GM20000 (cell line): ENCODE measurements at regions not wholly inside any gene's neighbourhood (a gene's known extent, or its start where the extent isn't known, plus 50 kb on each side); places are given as distances from the start of the nearest gene placed in this dataset.

Source experiments
- DNase-seq: peaks from one replicate; pipeline ENCODE4 v3.0.0; 2012; ENCODE audit warnings: low spot score
- CTCF ChIP-seq: IDR thresholded peaks from 2 replicates; pipeline ENCODE4 v1.5.1; 2012; ENCODE audit warnings: mild to moderate bottlenecking, control low read depth; ENCODE audit errors: extremely low read depth, missing control alignments

- no peak for TF ChIP-seq CTCF
Observed at GRCh38 chr12:63056649-63057048, 94.4 kb downstream of the AVPR1A start.

DNA sequence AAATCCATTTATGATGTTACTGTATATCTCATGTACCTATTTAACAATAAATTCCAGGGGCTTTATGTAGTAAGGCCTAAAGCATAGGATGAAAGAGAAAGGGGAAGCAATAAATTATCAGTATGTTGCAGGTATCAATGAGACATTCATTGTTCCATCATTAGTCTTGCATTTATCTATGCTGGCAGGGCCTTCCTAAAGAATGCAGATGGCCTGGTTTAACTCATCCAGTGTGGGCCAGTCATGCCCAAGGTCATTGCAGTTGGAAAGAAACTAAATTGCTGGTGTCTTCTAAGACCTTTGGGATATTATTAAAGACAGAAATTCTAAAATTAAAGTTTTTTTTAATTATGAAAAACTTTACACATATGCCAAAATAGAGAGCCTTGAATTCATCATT, 98.3 kb downstream of the AVPR1A start:
- no peak for TF ChIP-seq CTCF
- DNase-seq = no peak

More at GRCh38 chr12:63056649-63057048, 94.4 kb downstream of the AVPR1A start:
- DNase-seq = no peak

DNA sequence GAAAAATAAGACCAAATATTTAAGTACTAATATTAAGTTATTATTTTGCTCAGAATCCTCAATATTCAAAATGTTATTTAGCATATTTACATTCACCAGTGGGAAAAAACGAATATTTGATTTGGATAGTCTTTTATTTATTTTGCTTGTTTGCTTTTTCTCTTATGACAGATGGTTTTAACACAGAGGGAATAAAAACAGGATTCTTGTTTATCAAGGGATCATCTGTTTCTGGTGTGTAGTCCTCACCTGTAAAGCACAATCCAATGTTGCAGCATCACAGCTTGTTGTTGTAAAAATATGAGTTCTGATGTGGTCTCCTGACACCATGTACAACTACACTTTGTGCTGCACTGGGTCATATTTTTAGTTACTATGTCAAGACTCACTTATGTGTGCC, 103.9 kb downstream of the AVPR1A start:
- DNase-seq = no peak
- TF ChIP-seq CTCF = no peak

GRCh38 chr12:63045020-63045860, 105.8 kb downstream of the AVPR1A start:
- TF ChIP-seq CTCF = no peak
- no peak for DNase-seq

DNA sequence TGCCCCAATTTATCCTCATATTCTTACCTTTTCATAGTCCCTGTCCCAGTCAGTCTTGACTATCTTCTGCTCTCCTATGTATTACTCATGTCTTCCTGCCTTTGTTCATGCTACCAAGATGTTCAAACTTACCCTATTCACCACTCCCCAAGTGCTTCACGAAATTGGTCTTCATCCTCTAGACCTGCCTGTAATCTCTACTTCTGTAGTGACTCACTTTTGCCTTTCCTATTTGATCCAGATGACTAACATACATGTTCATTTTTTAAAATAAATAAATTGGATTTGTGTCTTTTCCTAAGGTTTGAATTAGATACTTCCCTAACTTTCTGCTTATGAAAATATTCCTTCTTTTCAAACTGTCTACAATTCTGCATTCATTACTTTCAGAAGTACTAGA, 107.7 kb upstream of the PPM1H start:
- TF ChIP-seq CTCF = no peak
- DNase-seq = no peak

GRCh38 chr12:63041601-63042000, 106.7 kb upstream of the PPM1H start:
- TF ChIP-seq CTCF = no peak
- no peak for DNase-seq

- no peak for DNase-seq
- no peak for TF ChIP-seq CTCF
Observed at GRCh38 chr12:63040526-63041220, 105.7 kb upstream of the PPM1H start.
